A549 (cell line): ENCODE measurements at regions not wholly inside any gene's neighbourhood (a gene's known extent, or its start where the extent isn't known, plus 50 kb on each side); places are given as distances from the start of the nearest gene placed in this dataset.

Experiments used
- ATAC-seq, 2 experiments: fragments of 200-7000 bp in 1 of 2; fragments of >200 bp in 1 of 2; cut with Nextera tagmentation in 1 of 2; cut with Tn5 transposase in 1 of 2; 3 replicates each; pipeline versions ENCODE4 v1.8.0 to v1.9.1; 2018 to 2020; ENCODE audit warnings: mild to moderate bottlenecking in 1 of 2, moderate library complexity in 1 of 2
- CTCF ChIA-PET: fragments of 300-600 bp; sonication (Branson Sonifier 250); formaldehyde crosslinking; extraction: SDS; loops from one replicate; lab custom pipeline; 2021; ENCODE audit warnings: antibody characterized with exemption, inconsistent platforms; lab: Yijun Ruan, JAX
- POLR2A ChIA-PET: fragments of 350-600 bp; formaldehyde crosslinking; extraction: SDS; loops from one replicate; lab custom pipeline; 2021; ENCODE audit warnings: antibody characterized with exemption, inconsistent platforms; lab: Yijun Ruan, JAX
- DNase-seq, 2 experiments: peaks; one replicate each; pipeline versions ENCODE4 v3.0.0 to v3.0.0-alpha.2; 2011 to 2016; ENCODE audit warnings: low read depth in 1 of 2, low spot score in 1 of 2
- FAIRE-seq: peaks from 2 replicates; lab custom pipeline; 2011; peaks lifted over from hg19 to GRCh38; lab: Jason Lieb, UNC
- H3K27ac ChIP-seq, 2 experiments: fragments of >200 bp; sonication (Bioruptor Twin); formaldehyde crosslinking; 3 replicates each; pipeline ENCODE4 v1.5.1; 2016 to 2017
- H3K4me1 ChIP-seq: fragments of >200 bp; sonication (Bioruptor Twin); formaldehyde crosslinking; 3 replicates; pipeline ENCODE4 v1.6.1; 2016
- H3K4me2 ChIP-seq: fragments of >200 bp; sonication (Bioruptor Twin); formaldehyde crosslinking; 3 replicates; pipeline ENCODE4 v1.6.1; 2016
- H3K4me3 ChIP-seq: fragments of >200 bp; sonication (Bioruptor Twin); formaldehyde crosslinking; 3 replicates; pipeline ENCODE4 v1.5.1; 2016
- H3K9me3 ChIP-seq: fragments of >200 bp; sonication (Bioruptor Twin); formaldehyde crosslinking; 3 replicates; pipeline ENCODE4 v1.6.1; 2016
- BCL3 ChIP-seq: fragments of >200 bp; sonication (Bioruptor Twin); formaldehyde crosslinking; IDR thresholded peaks from 3 replicates; pipeline ENCODE4 v1.6.1; 2016
- BHLHE40 ChIP-seq: IDR thresholded peaks from 2 replicates; pipeline ENCODE4 v1.6.1; 2012; ENCODE audit warnings: low read depth, low read length, inconsistent platforms
- CBX8 ChIP-seq: fragments of 200-600 bp; sonication (generic); IDR thresholded peaks from 2 replicates; pipeline ENCODE4 v1.6.1; 2016
- EHMT2 ChIP-seq: fragments of 200-600 bp; sonication (generic); IDR thresholded peaks from 2 replicates; pipeline ENCODE4 v1.6.1; 2016; ENCODE audit warnings: antibody characterized with exemption, low read depth, mild to moderate bottlenecking, moderate library complexity
- EP300 ChIP-seq, 2 experiments: fragments of >200 bp; sonication (Bioruptor Twin); formaldehyde crosslinking; IDR thresholded peaks; 2 replicates in 1 of 2; 3 replicates in 1 of 2; pipeline ENCODE4 v1.6.1; 2016 to 2017
- FOXS1 ChIP-seq: fragments of 250-450 bp; sonication (Bioruptor Pico); IDR thresholded peaks from 2 replicates; pipeline ENCODE4 v1.5.0; 2020; ENCODE audit warnings: mild to moderate bottlenecking, moderate library complexity
- GATA3 ChIP-seq: IDR thresholded peaks from 2 replicates; pipeline ENCODE4 v1.6.1; 2012; ENCODE audit warnings: borderline replicate concordance
- HES2 ChIP-seq: fragments of >200 bp; sonication (Bioruptor Twin); formaldehyde crosslinking; IDR thresholded peaks from 2 replicates; pipeline ENCODE4 v1.6.1; 2016
- HEYL ChIP-seq: fragments of 250-450 bp; sonication (Bioruptor Pico); IDR thresholded peaks from 2 replicates; pipeline ENCODE4 v1.8.0; 2021; ENCODE audit warnings: mild to moderate bottlenecking, moderate library complexity
- HOXB13 ChIP-seq: fragments of 250-450 bp; sonication (Bioruptor Pico); IDR thresholded peaks from 2 replicates; pipeline ENCODE4 v1.5.0; 2020; ENCODE audit warnings: low read depth, mild to moderate bottlenecking, moderate library complexity
- MAFK ChIP-seq: fragments of 450-650 bp; IDR thresholded peaks from 2 replicates; pipeline ENCODE4 v1.6.1; 2014; ENCODE audit not compliant: partially characterized antibody
- NPAS2 ChIP-seq: fragments of 250-450 bp; sonication (Bioruptor Pico); IDR thresholded peaks from 2 replicates; pipeline ENCODE4 v1.8.0; 2022; ENCODE audit warnings: mild to moderate bottlenecking, moderate library complexity, borderline replicate concordance
- PBX3 ChIP-seq: IDR thresholded peaks from 2 replicates; pipeline ENCODE4 v1.6.1; 2012
- RARB ChIP-seq: fragments of 250-450 bp; sonication (Bioruptor Pico); IDR thresholded peaks from 2 replicates; pipeline ENCODE4 v1.8.0; 2021; ENCODE audit warnings: mild to moderate bottlenecking, moderate library complexity
- RCOR1 ChIP-seq: fragments of 150-350 bp; IDR thresholded peaks from 2 replicates; pipeline ENCODE4 v1.6.1; 2014; ENCODE audit warnings: antibody characterized with exemption, low read length, low read depth
- REST ChIP-seq: fragments of 200-600 bp; sonication (generic); IDR thresholded peaks from 2 replicates; pipeline ENCODE4 v1.6.1; 2016; ENCODE audit warnings: antibody characterized with exemption, mild to moderate bottlenecking, moderate library complexity
- RFX5 ChIP-seq: fragments of 450-650 bp; IDR thresholded peaks from 2 replicates; pipeline ENCODE4 v1.7.1; 2014; ENCODE audit warnings: antibody characterized with exemption, mild to moderate bottlenecking, moderate library complexity
- SMC3 ChIP-seq: fragments of >200 bp; sonication (Bioruptor Twin); formaldehyde crosslinking; IDR thresholded peaks from 3 replicates; pipeline ENCODE4 v1.6.1; 2018; ENCODE audit warnings: inconsistent platforms
- SREBF2 ChIP-seq: fragments of 450-650 bp; IDR thresholded peaks from 2 replicates; pipeline ENCODE4 v1.6.1; 2014; ENCODE audit warnings: mild to moderate bottlenecking, moderate library complexity
- TP53 ChIP-seq: fragments of 250-450 bp; sonication (Bioruptor Pico); IDR thresholded peaks from 2 replicates; pipeline ENCODE4 v1.5.0; 2021; ENCODE audit warnings: mild to moderate bottlenecking, moderate library complexity
- ZC3H11A ChIP-seq: fragments of 450-650 bp; IDR thresholded peaks from 2 replicates; pipeline ENCODE4 v1.6.1; 2014; ENCODE audit warnings: antibody characterized with exemption, mild to moderate bottlenecking
- WGBS: methylation state at CpG from one replicate; pipeline ENCODE4 v1.1.6; 2017; ENCODE audit errors: missing lambda C conversion rate; 5-methylcytosine and 5-hydroxymethylcytosine counted together

- ATAC-seq (no peak), FAIRE-seq (no peak), DNase-seq (no peak)
- ChIA-PET CTCF (no interaction called here), POLR2A (no interaction called here)
- no peak for TF ChIP-seq CBX8
- no peak for TF ChIP-seq HEYL (CRISPR knock-in tag)
- Histone ChIP-seq H3K4me1 (no peaks in the 10 kb centered on the region), H3K4me2 (no peak overlapping the region), H3K4me3 (no peak overlapping the region), H3K27ac (no peak overlapping the region), H3K9me3 (no peaks in the 10 kb centered on the region)
- WGBS: 3% methylated on average over 4 of the region's 4 CpGs
Observed at GRCh38 chrX:137212078-137212632, 178.4 kb upstream of the GPR101 start.

GRCh38 chrX:137198040-137198439 lies 164.2 kb upstream of the GPR101 start:
- Histone ChIP-seq H3K27ac (no peak overlapping the region), H3K9me3 (no peaks in the 10 kb centered on the region), H3K4me1 (no peaks in the 10 kb centered on the region), H3K4me2 (no peak overlapping the region), H3K4me3 (no peak overlapping the region)
- POLR2A ChIA-PET: no interaction called here
- DNase-seq: no peak
- no peak for TF ChIP-seq RCOR1
- no peak for TF ChIP-seq EHMT2
- TF ChIP-seq GATA3: no peak
- TF ChIP-seq HOXB13 (CRISPR knock-in tag): no peak
- no peak for TF ChIP-seq TP53 (CRISPR knock-in tag)
- no peak for TF ChIP-seq REST
- no peak for TF ChIP-seq MAFK
- no peak for TF ChIP-seq HEYL (CRISPR knock-in tag)
- TF ChIP-seq PBX3: no peak
- no peak for TF ChIP-seq HES2
- no peak for TF ChIP-seq EP300 (IDR thresholded peaks at IDR 0.05)
- TF ChIP-seq SREBF2: no peak
- no peak for TF ChIP-seq SMC3
- no peak for TF ChIP-seq FOXS1 (CRISPR knock-in tag)
- no peak for TF ChIP-seq ZC3H11A
- TF ChIP-seq NPAS2: no peak
- no peak for TF ChIP-seq RARB (CRISPR knock-in tag)
- no peak for TF ChIP-seq RFX5
- TF ChIP-seq BCL3: no peak
- no peak for TF ChIP-seq BHLHE40
- FAIRE-seq: no peak
- no peak for ATAC-seq
- WGBS: 25% methylated on average over 4 of the region's 4 CpGs
- CTCF ChIA-PET: no interaction called here
